Stimulated activated CD8-positive, alpha-beta memory T cell treated with anti-CD3 and anti-CD28 coated beads, Interleukin-7, amount 100 ng/mL, for 48 hours (primary cell): ENCODE measurements at regions not wholly inside any gene's neighbourhood (a gene's known extent, or its start where the extent isn't known, plus 50 kb on each side); places are given as distances from the start of the nearest gene placed in this dataset.
"Not testable (repeated sequence)": the region's sequence is repeated elsewhere in the genome, so short reads cannot be mapped to it uniquely, and the experiment has no call there.

ENCODE experiments used
- DNase-seq, 2 donors: peaks; one replicate each; pipeline ENCODE4 v3.0.0-alpha.2; 2020; ENCODE audit warnings: low read depth in 1 of 2; ENCODE audit errors: extremely low read depth in 1 of 2

DNA sequence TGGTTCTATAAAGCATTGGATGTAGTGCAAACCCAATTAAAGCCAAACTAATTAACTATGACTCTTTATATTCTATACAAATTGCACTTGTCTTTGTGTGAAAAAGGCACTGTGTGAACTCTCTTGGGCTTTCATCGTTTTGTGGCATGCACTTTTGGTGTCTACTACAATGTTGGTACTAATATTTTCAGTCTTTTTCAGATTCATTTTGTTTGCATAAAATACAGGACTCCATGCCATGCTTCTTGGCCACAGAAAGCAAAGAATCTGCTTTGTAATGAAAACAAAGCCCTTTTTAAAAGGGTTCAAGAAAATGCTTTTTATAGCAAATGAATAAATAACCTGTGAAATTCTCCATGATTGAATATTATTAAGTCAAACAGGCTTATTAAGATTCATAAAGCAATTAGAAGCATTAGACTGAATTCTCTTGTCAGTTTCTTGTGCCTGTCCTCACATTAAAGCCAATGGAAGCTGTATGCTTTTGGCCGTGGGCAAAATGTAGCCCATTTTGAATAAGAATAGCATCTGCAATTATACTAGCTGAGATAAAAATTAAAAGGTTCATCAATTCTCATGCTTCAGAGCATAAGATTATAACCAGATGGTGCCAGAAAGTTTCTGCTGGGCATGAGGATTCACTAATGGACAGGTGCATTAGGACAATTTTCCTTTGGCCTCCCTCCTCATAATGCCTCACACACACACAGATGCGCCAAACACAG, 1665.2 kb downstream of the SUCLG1 start:
- no peak for DNase-seq

GRCh38 chr2:82792316-82792715, 1666.8 kb downstream of the SUCLG1 start:
- DNase-seq, result no peak

GRCh38 chr2:82790206-82791021, 1668.7 kb downstream of the SUCLG1 start:
- DNase-seq, result no peak

DNA sequence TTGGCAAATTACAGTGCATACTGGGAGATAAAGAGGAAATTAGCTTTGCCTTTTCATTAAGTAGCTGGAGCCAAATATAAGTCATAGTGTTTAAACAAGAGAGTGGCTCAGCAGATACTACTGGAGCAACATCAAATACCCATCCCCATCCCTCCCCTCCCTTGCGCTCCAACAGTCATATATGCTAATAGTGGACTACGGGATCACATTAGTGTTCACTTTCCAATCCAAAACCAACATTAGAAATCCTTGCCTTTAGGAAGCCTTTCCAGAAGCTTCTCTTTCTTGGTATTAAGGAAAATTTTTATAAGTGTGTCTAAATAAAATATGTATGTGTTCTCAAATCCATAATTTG, 1669.3 kb downstream of the SUCLG1 start:
- no peak for DNase-seq

- no peak for DNase-seq
Measured at GRCh38 chr2:82781176-82781915, 1677.7 kb downstream of the SUCLG1 start.

DNA sequence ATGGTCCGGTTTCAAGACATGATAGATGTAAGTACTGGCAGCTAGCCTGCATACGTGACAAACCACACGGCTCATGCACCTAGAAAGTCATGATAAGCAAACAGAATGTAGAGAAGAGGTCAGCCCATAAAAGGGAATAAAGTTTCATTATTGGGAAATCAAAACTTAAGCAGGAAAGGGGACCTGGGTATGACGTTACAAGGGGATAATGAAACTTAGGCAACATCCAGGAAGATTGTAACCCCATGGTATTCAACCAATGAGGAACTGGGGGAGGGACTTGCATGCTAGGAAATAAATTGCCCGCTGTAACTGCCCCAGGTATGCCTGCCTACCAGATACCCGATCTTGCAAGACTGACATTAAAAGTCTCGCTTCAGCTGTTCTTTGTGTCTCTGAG, 1679.0 kb downstream of the SUCLG1 start:
- DNase-seq, result no peak

- no peak for DNase-seq
Measured at GRCh38 chr2:82752396-82752795, 1706.7 kb downstream of the SUCLG1 start.

GRCh38 chr2:82748653-82749052, 1710.4 kb downstream of the SUCLG1 start:
- no peak for DNase-seq

DNA sequence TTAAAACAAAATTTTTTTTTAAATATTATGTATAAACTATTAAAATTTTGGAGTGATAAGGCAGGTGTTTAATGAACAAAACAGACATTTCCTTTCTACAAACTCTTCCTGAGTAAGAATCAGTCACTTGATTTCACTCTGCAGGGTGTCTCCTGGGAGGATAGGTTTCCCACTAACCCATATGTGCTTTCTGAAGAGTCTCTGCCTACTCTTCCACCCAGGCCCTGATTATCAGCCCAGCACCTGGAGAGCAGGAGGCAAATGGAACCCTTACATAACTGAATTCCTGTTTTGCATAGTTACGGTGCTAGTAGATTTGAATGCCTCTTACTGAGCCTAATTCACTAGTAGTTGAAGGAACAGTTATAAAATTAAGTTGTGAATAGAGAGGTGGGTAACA, 1718.6 kb downstream of the SUCLG1 start:
- DNase-seq, result no peak

- not testable (repeated sequence) for DNase-seq
Measured at GRCh38 chr2:82737965-82738364, 1721.1 kb downstream of the SUCLG1 start.

- no peak for DNase-seq
Measured at GRCh38 chr2:82735336-82735735, 1723.7 kb downstream of the SUCLG1 start.

GRCh38 chr2:82731824-82732223, 1727.3 kb downstream of the SUCLG1 start:
- DNase-seq, result no peak

DNA sequence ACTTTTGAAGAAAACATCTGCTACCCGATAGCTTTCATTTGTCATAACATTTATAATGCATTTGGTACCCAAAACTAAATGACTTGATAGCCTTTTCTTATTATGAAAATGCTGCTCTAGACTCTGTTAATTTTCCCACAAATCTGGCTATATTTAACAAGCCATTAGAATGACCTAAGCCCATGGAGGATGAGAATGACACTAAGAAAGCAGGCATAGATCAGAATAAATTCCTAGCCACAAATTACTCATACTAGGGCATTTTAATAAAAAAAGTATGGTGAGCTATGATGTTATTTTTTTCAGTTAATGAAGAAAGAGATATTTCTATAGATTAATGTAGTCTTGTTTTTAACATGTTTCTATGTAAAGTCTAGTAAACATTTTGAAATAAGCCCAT, 1728.3 kb downstream of the SUCLG1 start:
- DNase-seq, result no peak

GRCh38 chr2:82728090-82728489, 1731.0 kb downstream of the SUCLG1 start:
- no peak for DNase-seq

GRCh38 chr2:82708681-82709080, 1750.4 kb downstream of the SUCLG1 start:
- DNase-seq, result no peak

DNA sequence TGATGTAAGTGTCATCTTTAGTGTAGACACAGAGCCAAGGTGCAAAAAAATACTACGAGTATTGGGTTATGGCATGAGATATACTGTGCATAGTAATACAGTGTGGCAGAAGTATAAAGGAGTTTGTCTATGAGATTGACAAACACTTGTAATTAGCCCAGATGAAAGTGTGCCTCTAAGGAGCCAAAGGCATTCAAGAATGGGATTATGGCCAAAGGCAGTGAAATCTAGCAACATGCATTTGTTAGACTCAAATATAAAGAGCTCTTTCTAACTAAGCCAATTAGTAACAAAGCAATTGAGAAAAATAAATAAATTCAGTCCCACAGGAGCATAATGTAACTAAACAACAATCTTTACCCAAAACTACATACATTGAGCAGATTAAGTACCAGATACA, 1761.8 kb downstream of the SUCLG1 start:
- DNase-seq, result no peak

- DNase-seq, result no peak
Measured at GRCh38 chr2:82694431-82694830, 1764.6 kb downstream of the SUCLG1 start.

GRCh38 chr2:82690757-82691411, 1768.2 kb downstream of the SUCLG1 start:
- no peak for DNase-seq

- DNase-seq, result no peak
Measured at GRCh38 chr2:82675186-82675585, 1783.9 kb downstream of the SUCLG1 start.

DNA sequence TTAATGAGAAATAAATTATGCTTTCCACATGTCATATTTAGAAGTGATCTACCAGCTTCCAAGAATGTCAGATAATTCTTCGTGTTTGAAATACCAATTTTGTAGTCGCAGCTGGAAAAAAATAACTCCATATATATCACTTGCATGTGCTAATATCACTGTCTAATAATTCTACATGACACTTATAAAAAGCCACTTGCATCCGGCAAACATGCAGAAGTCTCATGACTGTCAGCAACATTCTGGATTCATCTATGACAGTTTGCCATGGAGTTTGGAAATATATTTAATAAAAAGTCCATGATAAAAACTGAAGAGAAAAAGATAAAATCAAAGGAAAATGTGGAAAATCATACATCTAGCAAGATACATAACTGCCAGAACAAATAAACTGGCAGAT, 1784.4 kb downstream of the SUCLG1 start:
- no peak for DNase-seq

DNA sequence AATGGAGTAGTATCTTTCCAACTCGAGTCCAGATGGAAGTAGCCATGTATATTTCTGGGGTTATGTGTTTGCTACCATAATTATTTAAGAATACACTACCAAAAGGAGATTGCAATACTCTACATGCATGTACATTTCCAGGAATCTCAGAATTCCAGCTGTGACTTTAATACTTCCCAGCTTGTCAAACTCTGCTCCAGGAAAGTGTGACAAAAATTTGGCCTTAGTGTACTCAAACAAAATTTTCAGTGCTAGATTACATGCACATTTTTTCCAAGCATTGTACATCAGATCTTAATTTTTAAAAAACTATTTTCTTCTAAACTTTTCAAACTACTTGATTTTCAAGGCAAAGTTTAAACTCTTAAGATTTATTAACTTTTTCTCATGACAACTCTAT, 1791.6 kb downstream of the SUCLG1 start:
- DNase-seq, result no peak
